Type B pancreatic cell (in vitro differentiated cells): ENCODE measurements at regions not wholly inside any gene's neighbourhood (a gene's known extent, or its start where the extent isn't known, plus 50 kb on each side); places are given as distances from the start of the nearest gene placed in this dataset.

Experiments used
- DNase-seq: peaks from one replicate; pipeline ENCODE4 v3.0.0; 2021; ENCODE audit warnings: mixed read lengths; ENCODE audit not compliant: unreplicated experiment; ENCODE audit errors: extremely low spot score
- H3K27ac Mint-ChIP-seq: 2 replicates; pipeline ENCODE4 v1.8.0; 2021; ENCODE audit warnings: mild to moderate bottlenecking, mixed read lengths
- H3K27me3 Mint-ChIP-seq: 2 replicates; pipeline ENCODE4 v1.8.0; 2021; ENCODE audit warnings: mixed read lengths
- H3K36me3 Mint-ChIP-seq: 2 replicates; pipeline ENCODE4 v1.8.0; 2021; ENCODE audit warnings: mixed read lengths
- H3K4me1 Mint-ChIP-seq: one replicate; pipeline ENCODE4 v1.8.0; 2021; ENCODE audit warnings: mixed read lengths; ENCODE audit not compliant: unreplicated experiment
- H3K4me3 Mint-ChIP-seq: 2 replicates; pipeline ENCODE4 v1.8.0; 2021; ENCODE audit warnings: mild to moderate bottlenecking, mixed read lengths
- H3K9me3 Mint-ChIP-seq: 2 replicates; pipeline ENCODE4 v1.8.0; 2021; ENCODE audit warnings: mixed read lengths
- CTCF ChIP-seq: fragments of 200-600 bp; sonication (generic); conservative IDR thresholded peaks from 2 replicates; pipeline ENCODE4 v1.5.0; 2021; ENCODE audit warnings: antibody characterized with exemption, mild to moderate bottlenecking

GRCh38 chr2:128781585-128782385 is 463.1 kb upstream of the HS6ST1 start:
- no peaks in the 10 kb centered on the region for H3K9me3 Mint-ChIP-seq
- H3K4me3 Mint-ChIP-seq: no peak overlapping the region
- no peaks in the 10 kb centered on the region for H3K36me3 Mint-ChIP-seq
- H3K27ac Mint-ChIP-seq: no peak overlapping the region
- H3K4me1 Mint-ChIP-seq: peaks cover 13% of the 10 kb centered on the region
- DNase-seq: no peak
- peaks cover 9% of the 10 kb centered on the region for H3K27me3 Mint-ChIP-seq
- no peak for TF ChIP-seq CTCF

- no peak overlapping the region for H3K27ac Mint-ChIP-seq
- H3K27me3 Mint-ChIP-seq: peaks cover 6% of the 10 kb centered on the region
- no peaks in the 10 kb centered on the region for H3K36me3 Mint-ChIP-seq
- no peak for DNase-seq
- no peaks in the 10 kb centered on the region for H3K9me3 Mint-ChIP-seq
- H3K4me3 Mint-ChIP-seq: no peak overlapping the region
- peaks cover 10% of the 10 kb centered on the region for H3K4me1 Mint-ChIP-seq
- TF ChIP-seq CTCF: no peak
Observed at GRCh38 chr2:128782411-128783192, 463.9 kb upstream of the HS6ST1 start.

GRCh38 chr2:128783193-128783671 is 464.6 kb upstream of the HS6ST1 start:
- DNase-seq: no peak
- no peak for TF ChIP-seq CTCF
- Mint-ChIP-seq H3K4me3 (no peak overlapping the region), H3K4me1 (peaks cover 7% of the 10 kb centered on the region), H3K9me3 (no peaks in the 10 kb centered on the region), H3K36me3 (no peaks in the 10 kb centered on the region), H3K27ac (no peak overlapping the region), H3K27me3 (peaks cover 6% of the 10 kb centered on the region)

- H3K4me1 Mint-ChIP-seq: peaks cover 7% of the 10 kb centered on the region
Observed at GRCh38 chr2:128783896-128784295, 465.2 kb upstream of the HS6ST1 start.

More at GRCh38 chr2:128783896-128784295, 465.2 kb upstream of the HS6ST1 start:
- Mint-ChIP-seq H3K27me3 (peaks cover 6% of the 10 kb centered on the region), H3K9me3 (no peaks in the 10 kb centered on the region), H3K36me3 (no peaks in the 10 kb centered on the region), H3K4me3 (no peak overlapping the region), H3K27ac (no peak overlapping the region)
- no peak for TF ChIP-seq CTCF
- DNase-seq: no peak
